K562 (cell line): ENCODE measurements at regions not wholly inside any gene's neighbourhood (a gene's known extent, or its start where the extent isn't known, plus 50 kb on each side); places are given as distances from the start of the nearest gene placed in this dataset.

Source experiments
- ATF7 ChIP-seq: fragments of 450-650 bp; IDR thresholded peaks from 2 replicates; pipeline ENCODE4 v1.7.1; 2014; ENCODE audit warnings: mild to moderate bottlenecking, moderate library complexity
- BHLHE40 ChIP-seq: IDR thresholded peaks from 2 replicates; pipeline ENCODE4 v1.6.1; 2011; ENCODE audit warnings: low read length, improper control_type of control experiment
- CTCF ChIP-seq, 3 experiments: IDR thresholded peaks in 2 of 3; conservative IDR thresholded peaks in 1 of 3; 2 replicates each; pipeline ENCODE4 v1.5.1; 2011 to 2012; ENCODE audit warnings: low read length in 3 of 3, mild to moderate bottlenecking in 3 of 3, control low read depth in 2 of 3, improper control_type of control experiment in 1 of 3, inconsistent platforms in 1 of 3, low read depth in 1 of 3, mixed read lengths in 1 of 3, moderate library complexity in 1 of 3; ENCODE audit not compliant: insufficient read depth in 2 of 3
- ELF4 ChIP-seq: fragments of 450-650 bp; formaldehyde crosslinking; IDR thresholded peaks from 2 replicates; pipeline ENCODE4 v1.4.0; 2022; ENCODE audit warnings: missing genetic modification characterization
- GTF2E2 ChIP-seq: fragments of 200-800 bp; sonication (Bioruptor generic); IDR thresholded peaks from 2 replicates; pipeline ENCODE4 v1.6.1; 2016; ENCODE audit warnings: missing genetic modification characterization, missing compliant biosample characterization
- GTF2F1 ChIP-seq: IDR thresholded peaks from 2 replicates; pipeline ENCODE4 v1.6.1; 2011; ENCODE audit warnings: low read depth, low read length, improper control_type of control experiment
- JUND ChIP-seq, 2 experiments: IDR thresholded peaks; 2 replicates in 1 of 2; 3 replicates in 1 of 2; pipeline ENCODE4 v1.6.1; 2011; ENCODE audit warnings: borderline replicate concordance in 2 of 2, low read depth in 2 of 2, low read length in 2 of 2, improper control_type of control experiment in 1 of 2, missing biosample characterization in 1 of 2, missing genetic modification characterization in 1 of 2, missing genetic modification reagents in 1 of 2
- LARP7 ChIP-seq: fragments of 450-650 bp; IDR thresholded peaks from 2 replicates; pipeline ENCODE4 v1.6.1; 2016
- NFIC ChIP-seq: fragments of 450-650 bp; IDR thresholded peaks from 2 replicates; pipeline ENCODE4 v1.6.1; 2017; ENCODE audit warnings: mild to moderate bottlenecking, inconsistent platforms
- NRF1 ChIP-seq, 2 experiments: fragments of 450-650 bp; IDR thresholded peaks in 1 of 2; conservative IDR thresholded peaks in 1 of 2; 2 replicates each; pipeline ENCODE4 v1.6.1; 2014; ENCODE audit warnings: mild to moderate bottlenecking in 2 of 2
- PHB ChIP-seq: fragments of 250-450 bp; sonication (Bioruptor Pico); IDR thresholded peaks from 2 replicates; pipeline ENCODE4 v1.5.0; 2021
- POLR3A ChIP-seq: IDR thresholded peaks from 2 replicates; pipeline ENCODE4 v1.6.1; 2011; ENCODE audit warnings: borderline replicate concordance, mild to moderate bottlenecking, moderate library complexity; ENCODE audit not compliant: insufficient read length, insufficient read depth; ENCODE audit errors: extremely low read depth
- RBM15 ChIP-seq: fragments of 200-400 bp; formaldehyde crosslinking; IDR thresholded peaks from 2 replicates; pipeline ENCODE4 v1.6.1; 2018; ENCODE audit warnings: mild to moderate bottlenecking, low read length, moderate library complexity; ENCODE audit not compliant: insufficient read depth
- SMAD1 ChIP-seq: fragments of 150-350 bp; IDR thresholded peaks from 2 replicates; pipeline ENCODE4 v1.6.1; 2014; ENCODE audit warnings: low read length, low read depth; ENCODE audit not compliant: partially characterized antibody
- SRSF9 ChIP-seq: fragments of 200-400 bp; formaldehyde crosslinking; IDR thresholded peaks from 2 replicates; pipeline ENCODE4 v1.6.1; 2017; ENCODE audit warnings: low read depth, low read length, borderline replicate concordance
- ZFP30 ChIP-seq: fragments of 250-450 bp; sonication (Bioruptor Pico); IDR thresholded peaks from 2 replicates; pipeline ENCODE4 v1.8.0; 2022; ENCODE audit warnings: moderate library complexity, mild to moderate bottlenecking, inconsistent platforms, borderline replicate concordance
- ZNF12 ChIP-seq: sonication (generic); formaldehyde crosslinking; IDR thresholded peaks from 2 replicates; pipeline ENCODE4 v1.4.0; 2020; ENCODE audit warnings: mild to moderate bottlenecking, missing genetic modification reagents
- ZNF121 ChIP-seq: sonication (generic); formaldehyde crosslinking; conservative IDR thresholded peaks from 2 replicates; pipeline ENCODE4 v1.8.0; 2022; ENCODE audit warnings: missing genetic modification reagents
- ZNF41 ChIP-seq: fragments of 250-450 bp; sonication (Bioruptor Pico); conservative IDR thresholded peaks from 2 replicates; pipeline ENCODE4 v1.4.0; 2020; ENCODE audit warnings: mild to moderate bottlenecking
- ZNF766 ChIP-seq: fragments of 200-800 bp; sonication (Bioruptor generic); conservative IDR thresholded peaks from 2 replicates; pipeline ENCODE4 v1.6.1; 2016; ENCODE audit warnings: missing genetic modification characterization, missing compliant biosample characterization
- TF ChIP-seq, protein P1 (sequence below): fragments of 450-650 bp; formaldehyde crosslinking; IDR thresholded peaks from 2 replicates; pipeline ENCODE4 v1.4.0; 2022; ENCODE audit warnings: missing genetic modification characterization
- TF ChIP-seq, protein P2 (sequence below), 2 experiments: fragments of 450-650 bp; conservative IDR thresholded peaks; 2 replicates each; pipeline ENCODE4 v1.6.1; 2017; ENCODE audit warnings: mild to moderate bottlenecking in 2 of 2, moderate library complexity in 2 of 2
- TF ChIP-seq, protein P3 (sequence below): fragments of 450-650 bp; formaldehyde crosslinking; IDR thresholded peaks from 2 replicates; pipeline ENCODE4 v1.4.0; 2020; ENCODE audit warnings: mild to moderate bottlenecking, moderate library complexity

GRCh38 chr17:33862772-33863602 is 392.1 kb upstream of the CCL2 start (continued):
- TF ChIP-seq, protein P1, sequence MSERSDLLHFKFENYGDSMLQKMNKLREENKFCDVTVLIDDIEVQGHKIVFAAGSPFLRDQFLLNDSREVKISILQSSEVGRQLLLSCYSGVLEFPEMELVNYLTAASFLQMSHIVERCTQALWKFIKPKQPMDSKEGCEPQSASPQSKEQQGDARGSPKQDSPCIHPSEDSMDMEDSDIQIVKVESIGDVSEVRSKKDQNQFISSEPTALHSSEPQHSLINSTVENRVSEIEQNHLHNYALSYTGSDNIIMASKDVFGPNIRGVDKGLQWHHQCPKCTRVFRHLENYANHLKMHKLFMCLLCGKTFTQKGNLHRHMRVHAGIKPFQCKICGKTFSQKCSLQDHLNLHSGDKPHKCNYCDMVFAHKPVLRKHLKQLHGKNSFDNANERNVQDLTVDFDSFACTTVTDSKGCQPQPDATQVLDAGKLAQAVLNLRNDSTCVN (CRISPR knock-in tag), result no peak
- TF ChIP-seq ZFP30 (no peak), ZNF121 (CRISPR knock-in tag) (no peak), ELF4 (peak; percentile 13; the same call in 1 of the 2 replicates), CTCF (IDR thresholded peaks at IDR 0.05 in 2 of 3, conservative IDR thresholded peaks at IDR 0.05 in 1 of 3; ENCODE audit: insufficient read depth in 2 of 3, low read depth in 1 of 3, low read length in 3 of 3) (no peak), GTF2F1 (no peak), RBM15 (no peak), SMAD1 (no peak), GTF2E2 (tag) (no peak), ZNF41 (CRISPR knock-in tag) (no peak), PHB (CRISPR knock-in tag) (no peak), ZNF766 (no peak), NFIC (no peak), ZNF12 (no peak), ATF7 (peak; percentile 63), POLR3A (no peak), LARP7 (no peak), SRSF9 (no peak), JUND (IDR thresholded peaks at IDR 0.05; ENCODE audit: borderline replicate concordance, low read depth, low read length) (peak; percentile 63), JUND (tag; IDR thresholded peaks at IDR 0.05; ENCODE audit: borderline replicate concordance, low read depth, low read length) (peak; percentile 71; the same call in 1 of the 3 replicates), BHLHE40 (no peak), NRF1 (conservative IDR thresholded peaks at IDR 0.05 in 1 of 2, IDR thresholded peaks at IDR 0.05 in 1 of 2) (no peak)
- TF ChIP-seq, protein P2, sequence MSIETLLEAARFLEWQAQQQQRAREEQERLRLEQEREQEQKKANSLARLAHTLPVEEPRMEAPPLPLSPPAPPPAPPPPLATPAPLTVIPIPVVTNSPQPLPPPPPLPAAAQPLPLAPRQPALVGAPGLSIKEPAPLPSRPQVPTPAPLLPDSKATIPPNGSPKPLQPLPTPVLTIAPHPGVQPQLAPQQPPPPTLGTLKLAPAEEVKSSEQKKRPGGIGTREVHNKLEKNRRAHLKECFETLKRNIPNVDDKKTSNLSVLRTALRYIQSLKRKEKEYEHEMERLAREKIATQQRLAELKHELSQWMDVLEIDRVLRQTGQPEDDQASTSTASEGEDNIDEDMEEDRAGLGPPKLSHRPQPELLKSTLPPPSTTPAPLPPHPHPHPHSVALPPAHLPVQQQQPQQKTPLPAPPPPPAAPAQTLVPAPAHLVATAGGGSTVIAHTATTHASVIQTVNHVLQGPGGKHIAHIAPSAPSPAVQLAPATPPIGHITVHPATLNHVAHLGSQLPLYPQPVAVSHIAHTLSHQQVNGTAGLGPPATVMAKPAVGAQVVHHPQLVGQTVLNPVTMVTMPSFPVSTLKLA (conservative IDR thresholded peaks at IDR 0.05), result peak in 1 of 2 experiments; percentile 37; a peak in 1 of 4 replicates
- TF ChIP-seq, protein P3, sequence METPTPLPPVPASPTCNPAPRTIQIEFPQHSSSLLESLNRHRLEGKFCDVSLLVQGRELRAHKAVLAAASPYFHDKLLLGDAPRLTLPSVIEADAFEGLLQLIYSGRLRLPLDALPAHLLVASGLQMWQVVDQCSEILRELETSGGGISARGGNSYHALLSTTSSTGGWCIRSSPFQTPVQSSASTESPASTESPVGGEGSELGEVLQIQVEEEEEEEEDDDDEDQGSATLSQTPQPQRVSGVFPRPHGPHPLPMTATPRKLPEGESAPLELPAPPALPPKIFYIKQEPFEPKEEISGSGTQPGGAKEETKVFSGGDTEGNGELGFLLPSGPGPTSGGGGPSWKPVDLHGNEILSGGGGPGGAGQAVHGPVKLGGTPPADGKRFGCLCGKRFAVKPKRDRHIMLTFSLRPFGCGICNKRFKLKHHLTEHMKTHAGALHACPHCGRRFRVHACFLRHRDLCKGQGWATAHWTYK (CRISPR knock-in tag), result no peak
